H9 (cell line): ENCODE measurements at regions not wholly inside any gene's neighbourhood (a gene's known extent, or its start where the extent isn't known, plus 50 kb on each side); places are given as distances from the start of the nearest gene placed in this dataset.

Experiments used
- DNase-seq: peaks from one replicate; pipeline ENCODE4 v3.0.0-alpha.2; 2017
- H2AFZ ChIP-seq: one replicate; pipeline ENCODE4 v1.6.1; 2013; ENCODE audit warnings: mild to moderate bottlenecking, low read length, control low read depth, moderate library complexity
- H2AK5ac ChIP-seq: 2 replicates; pipeline ENCODE4 v1.6.1; 2013; ENCODE audit warnings: low read length, control low read depth, mixed read lengths; ENCODE audit not compliant: insufficient read length
- H2BK120ac ChIP-seq: one replicate; pipeline ENCODE4 v1.6.1; 2013; ENCODE audit warnings: low read depth, mild to moderate bottlenecking, low read length, control low read depth, inconsistent platforms; ENCODE audit not compliant: poor library complexity, severe bottlenecking
- H2BK12ac ChIP-seq: 2 replicates; pipeline ENCODE4 v1.6.1; 2013; ENCODE audit warnings: low read length, control low read depth, mixed read lengths, low read depth; ENCODE audit not compliant: insufficient read length
- H2BK15ac ChIP-seq: 2 replicates; pipeline ENCODE4 v1.6.1; 2013; ENCODE audit warnings: low read depth, low read length, control low read depth
- H2BK20ac ChIP-seq: one replicate; pipeline ENCODE4 v1.6.1; 2013; ENCODE audit warnings: low read depth, mild to moderate bottlenecking, low read length, control low read depth, inconsistent platforms; ENCODE audit not compliant: poor library complexity, severe bottlenecking
- H2BK5ac ChIP-seq: 2 replicates; pipeline ENCODE4 v1.6.1; 2013; ENCODE audit warnings: low read length, control low read depth, mixed read lengths; ENCODE audit not compliant: insufficient read length
- H3K14ac ChIP-seq: 2 replicates; pipeline ENCODE4 v1.6.1; 2013; ENCODE audit warnings: low read length, control low read depth; ENCODE audit not compliant: insufficient read depth
- H3K18ac ChIP-seq: 2 replicates; pipeline ENCODE4 v1.6.1; 2013; ENCODE audit warnings: low read depth, mild to moderate bottlenecking, mixed read lengths, low read length, control low read depth; ENCODE audit not compliant: insufficient read length
- H3K23ac ChIP-seq: 2 replicates; pipeline ENCODE4 v1.6.1; 2013; ENCODE audit warnings: low read length, control low read depth, mixed read lengths, low read depth; ENCODE audit not compliant: insufficient read length
- H3K23me2 ChIP-seq: 2 replicates; pipeline ENCODE4 v1.6.1; 2013; ENCODE audit warnings: low read depth, mild to moderate bottlenecking, mixed read lengths, low read length, control low read depth; ENCODE audit not compliant: insufficient read length, poor library complexity, severe bottlenecking
- H3K27ac ChIP-seq: 2 replicates; pipeline ENCODE4 v1.5.1; 2013; ENCODE audit warnings: low read length, control low read depth, mixed read lengths, low read depth; ENCODE audit not compliant: insufficient read length
- H3K27me3 ChIP-seq: 2 replicates; pipeline ENCODE4 v1.6.1; 2013; ENCODE audit warnings: low read length, control low read depth, inconsistent platforms; ENCODE audit not compliant: insufficient read depth
- H3K4ac ChIP-seq: 2 replicates; pipeline ENCODE4 v1.6.1; 2013; ENCODE audit warnings: low read depth, mild to moderate bottlenecking, control low read depth, inconsistent platforms, low read length, moderate library complexity
- H3K4me1 ChIP-seq: 2 replicates; pipeline ENCODE4 v1.6.1; 2013; ENCODE audit warnings: low read length, control low read depth, inconsistent platforms; ENCODE audit not compliant: insufficient read depth
- H3K4me2 ChIP-seq: 2 replicates; pipeline ENCODE4 v1.6.1; 2013; ENCODE audit warnings: low read length, control low read depth, mixed read lengths; ENCODE audit not compliant: insufficient read length, insufficient read depth
- H3K56ac ChIP-seq: 2 replicates; pipeline ENCODE4 v1.6.1; 2013; ENCODE audit warnings: low read depth, mild to moderate bottlenecking, mixed read lengths, low read length, control low read depth; ENCODE audit not compliant: insufficient read length
- H3K79me1 ChIP-seq: 2 replicates; pipeline ENCODE4 v1.6.1; 2013; ENCODE audit warnings: low read depth, mild to moderate bottlenecking, moderate library complexity, low read length, control low read depth, inconsistent platforms; ENCODE audit not compliant: insufficient read depth, poor library complexity, severe bottlenecking
- H3K79me2 ChIP-seq: 2 replicates; pipeline ENCODE4 v1.6.1; 2013; ENCODE audit warnings: low read length, control low read depth, inconsistent platforms; ENCODE audit not compliant: insufficient read depth
- H3K9ac ChIP-seq: 2 replicates; pipeline ENCODE4 v1.6.1; 2013; ENCODE audit warnings: low read length, control low read depth, mixed read lengths; ENCODE audit not compliant: insufficient read length; ENCODE audit errors: extremely low read depth
- H3K9me3 ChIP-seq: one replicate; pipeline ENCODE4 v1.6.1; 2013; ENCODE audit warnings: low read depth, low read length, inconsistent platforms; ENCODE audit not compliant: control insufficient read depth
- H3T11ph ChIP-seq: one replicate; pipeline ENCODE4 v1.6.1; 2013; ENCODE audit warnings: mild to moderate bottlenecking, low read length, control low read depth, inconsistent platforms
- H4K20me1 ChIP-seq: one replicate; pipeline ENCODE4 v1.6.1; 2013; ENCODE audit not compliant: control insufficient read depth, insufficient read length, insufficient read depth
- H4K5ac ChIP-seq: 2 replicates; pipeline ENCODE4 v1.6.1; 2013; ENCODE audit warnings: low read depth, mild to moderate bottlenecking, mixed read lengths, low read length, control low read depth; ENCODE audit not compliant: insufficient read length
- H4K8ac ChIP-seq: replicated peaks from 2 replicates; pipeline ENCODE4 v1.6.1; 2013; ENCODE audit warnings: low read length, control low read depth, mixed read lengths, low read depth; ENCODE audit not compliant: insufficient read length
- H4K91ac ChIP-seq: 2 replicates; pipeline ENCODE4 v1.6.1; 2013; ENCODE audit warnings: low read depth, mild to moderate bottlenecking, moderate library complexity, mixed read lengths, low read length, control low read depth; ENCODE audit not compliant: insufficient read length
- H3K27ac Mint-ChIP-seq, 3 experiments: 2 replicates in 2 of 3; 3 replicates in 1 of 3; pipeline ENCODE4 v1.8.0; 2020 to 2021; ENCODE audit warnings: mixed read lengths in 3 of 3, mild to moderate bottlenecking in 1 of 3, moderate library complexity in 1 of 3
- H3K27me3 Mint-ChIP-seq: 2 replicates; pipeline ENCODE4 v1.8.0; 2021; ENCODE audit warnings: low read depth, mild to moderate bottlenecking, moderate library complexity, mixed read lengths
- H3K36me3 Mint-ChIP-seq, 3 experiments: 2 replicates in 2 of 3; 3 replicates in 1 of 3; pipeline ENCODE4 v1.8.0; 2020 to 2021; ENCODE audit warnings: low read depth in 3 of 3, mixed read lengths in 3 of 3; ENCODE audit not compliant: insufficient read depth in 1 of 3
- H3K4me1 Mint-ChIP-seq, 2 experiments: 2 replicates each; pipeline ENCODE4 v1.8.0; 2020; ENCODE audit warnings: mixed read lengths in 2 of 2
- H3K4me3 Mint-ChIP-seq, 2 experiments: 2 replicates in 1 of 2; 3 replicates in 1 of 2; pipeline ENCODE4 v1.8.0; 2020 to 2021; ENCODE audit warnings: mild to moderate bottlenecking in 2 of 2, mixed read lengths in 2 of 2, moderate library complexity in 1 of 2
- H3K9me3 Mint-ChIP-seq, 2 experiments: 2 replicates in 1 of 2; 3 replicates in 1 of 2; pipeline ENCODE4 v1.8.0; 2020; ENCODE audit warnings: mild to moderate bottlenecking in 2 of 2, mixed read lengths in 2 of 2, moderate library complexity in 1 of 2
- WGBS: extraction: QIAGEN DNeasy Blood & Tissue Kit; methylation state at CpG from one replicate; pipeline ENCODE4 v1.1.7; 2013; ENCODE audit warnings: missing lambda C conversion rate, low lambda C conversion rate, mixed read lengths; ENCODE audit not compliant: insufficient read length; ENCODE audit errors: extremely low coverage; 5-methylcytosine and 5-hydroxymethylcytosine counted together
- TF ChIP-seq, protein P1 (sequence below): fragments of 200-600 bp; sonication (generic); conservative IDR thresholded peaks from 3 replicates; pipeline ENCODE4 v1.8.0; 2021; ENCODE audit warnings: antibody characterized with exemption, mild to moderate bottlenecking

DNA sequence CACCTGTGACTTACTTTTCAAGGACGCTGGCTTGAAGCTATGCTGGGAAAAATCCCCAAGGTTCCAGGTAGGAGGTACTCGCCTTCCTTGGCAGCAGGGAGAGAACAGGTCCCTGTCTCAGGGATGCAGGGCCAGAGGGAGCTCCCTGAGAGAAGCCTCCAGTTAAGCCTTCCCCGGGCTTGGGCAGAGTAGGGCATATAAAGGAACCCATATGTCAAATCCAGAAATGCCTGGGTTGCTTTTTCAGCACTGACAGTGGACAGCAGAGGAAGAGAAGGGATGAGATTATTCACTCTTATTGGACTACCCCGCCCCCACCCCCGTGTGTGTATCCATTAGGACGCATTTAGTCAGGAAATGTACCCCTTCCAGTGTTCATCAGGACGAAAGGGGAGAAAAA, 89.3 kb upstream of the TEX51 start:
- H3K4me1 ChIP-seq, result no peaks in the 10 kb centered on the region; the same call in 1 of the 2 replicates
- Mint-ChIP-seq H3K4me1 (peaks cover 18 to 19% of the 10 kb centered on the region in 2 experiments), H3K27ac (no peak overlapping the region), H3K4me3 (no peak overlapping the region), H3K9me3 (peaks cover 3 to 4% of the 10 kb centered on the region in 2 experiments), H3K36me3 (no peaks in the 10 kb centered on the region), H3K27me3 (peaks cover 4% of the 10 kb centered on the region)
- WGBS, result no CpG with 5 or more reads among the region's 7 CpGs
- no peak overlapping the region for H4K91ac ChIP-seq
- no peak overlapping the region for H3K4me2 ChIP-seq
- DNase-seq, result peak; percentile 41
- no peak overlapping the region for H3K27ac ChIP-seq
- H3K9ac ChIP-seq, result no peak overlapping the region
- H3K14ac ChIP-seq, result no peak overlapping the region
- no peak overlapping the region for H3K56ac ChIP-seq
- no peaks in the 10 kb centered on the region for H3K79me1 ChIP-seq
- no peaks in the 10 kb centered on the region for H3K79me2 ChIP-seq
- no peak overlapping the region for H3K18ac ChIP-seq
- H2BK120ac ChIP-seq, result no peak overlapping the region
- H2BK5ac ChIP-seq, result no peak overlapping the region
- TF ChIP-seq, protein P1, sequence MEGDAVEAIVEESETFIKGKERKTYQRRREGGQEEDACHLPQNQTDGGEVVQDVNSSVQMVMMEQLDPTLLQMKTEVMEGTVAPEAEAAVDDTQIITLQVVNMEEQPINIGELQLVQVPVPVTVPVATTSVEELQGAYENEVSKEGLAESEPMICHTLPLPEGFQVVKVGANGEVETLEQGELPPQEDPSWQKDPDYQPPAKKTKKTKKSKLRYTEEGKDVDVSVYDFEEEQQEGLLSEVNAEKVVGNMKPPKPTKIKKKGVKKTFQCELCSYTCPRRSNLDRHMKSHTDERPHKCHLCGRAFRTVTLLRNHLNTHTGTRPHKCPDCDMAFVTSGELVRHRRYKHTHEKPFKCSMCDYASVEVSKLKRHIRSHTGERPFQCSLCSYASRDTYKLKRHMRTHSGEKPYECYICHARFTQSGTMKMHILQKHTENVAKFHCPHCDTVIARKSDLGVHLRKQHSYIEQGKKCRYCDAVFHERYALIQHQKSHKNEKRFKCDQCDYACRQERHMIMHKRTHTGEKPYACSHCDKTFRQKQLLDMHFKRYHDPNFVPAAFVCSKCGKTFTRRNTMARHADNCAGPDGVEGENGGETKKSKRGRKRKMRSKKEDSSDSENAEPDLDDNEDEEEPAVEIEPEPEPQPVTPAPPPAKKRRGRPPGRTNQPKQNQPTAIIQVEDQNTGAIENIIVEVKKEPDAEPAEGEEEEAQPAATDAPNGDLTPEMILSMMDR, result no peak
- no peak overlapping the region for H4K8ac ChIP-seq
- no peaks in the 10 kb centered on the region for H3K27me3 ChIP-seq
- no peaks in the 10 kb centered on the region for H3K23me2 ChIP-seq
- H2BK20ac ChIP-seq, result no peak overlapping the region
- no peak overlapping the region for H3T11ph ChIP-seq
- no peak overlapping the region for H2AFZ ChIP-seq
- no peaks in the 10 kb centered on the region for H4K20me1 ChIP-seq
- no peak overlapping the region for H2BK15ac ChIP-seq
- H2BK12ac ChIP-seq, result no peak overlapping the region
- no peak overlapping the region for H3K23ac ChIP-seq
- no peak overlapping the region for H2AK5ac ChIP-seq
- no peak overlapping the region for H3K4ac ChIP-seq
- no peaks in the 10 kb centered on the region for H3K9me3 ChIP-seq
- no peak overlapping the region for H4K5ac ChIP-seq
